HG03469 (cell line): ENCODE measurements at regions not wholly inside any gene's neighbourhood (a gene's known extent, or its start where the extent isn't known, plus 50 kb on each side); places are given as distances from the start of the nearest gene placed in this dataset.

Source experiments
- ATAC-seq: cut with Tn5 transposase; IDR thresholded peaks from one replicate; pipeline ENCODE4 v1.9.1; 2021; ENCODE audit warnings: mild to moderate bottlenecking, moderate library complexity, moderate number of reproducible peaks; ENCODE audit not compliant: unreplicated experiment

DNA sequence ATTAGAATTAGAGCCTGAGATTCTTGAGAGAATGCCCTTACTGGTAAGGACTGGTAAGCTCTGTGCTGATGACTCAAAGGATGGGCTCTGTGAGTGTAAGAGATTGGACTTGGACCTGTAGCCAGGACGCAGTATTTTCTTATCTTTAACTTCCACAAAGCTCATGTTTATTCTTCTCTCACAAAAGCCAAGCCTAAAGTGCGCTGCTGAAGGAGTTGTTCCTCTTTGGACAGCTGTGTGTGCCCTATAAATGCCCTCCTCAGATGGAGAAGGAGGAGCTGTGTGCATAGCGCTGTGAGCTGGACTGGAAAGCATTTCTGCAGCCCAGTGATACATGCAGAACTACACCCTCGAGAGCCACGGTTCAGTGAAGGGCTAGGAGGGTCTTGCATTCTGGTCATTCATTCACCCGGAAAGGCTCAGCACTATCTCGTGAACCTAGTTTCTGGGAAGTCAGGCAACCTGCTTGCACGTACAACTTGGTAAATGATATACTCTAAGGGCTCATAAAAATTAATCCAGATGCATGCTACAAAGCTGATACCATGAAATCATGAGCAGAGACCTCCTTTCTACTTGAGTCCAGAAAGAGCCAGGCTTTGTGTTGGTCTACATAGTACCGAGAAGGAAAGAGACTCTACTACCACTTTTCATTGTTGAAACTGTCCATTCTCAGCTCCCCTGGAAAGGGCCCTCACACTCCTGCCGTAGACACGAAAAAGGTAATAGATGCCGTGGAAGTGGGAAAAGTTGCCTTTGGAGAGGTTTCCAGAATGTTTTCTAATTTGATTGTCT lies 103.0 kb upstream of the TBL1XR1 start:
- ATAC-seq, result peak; percentile 81

DNA sequence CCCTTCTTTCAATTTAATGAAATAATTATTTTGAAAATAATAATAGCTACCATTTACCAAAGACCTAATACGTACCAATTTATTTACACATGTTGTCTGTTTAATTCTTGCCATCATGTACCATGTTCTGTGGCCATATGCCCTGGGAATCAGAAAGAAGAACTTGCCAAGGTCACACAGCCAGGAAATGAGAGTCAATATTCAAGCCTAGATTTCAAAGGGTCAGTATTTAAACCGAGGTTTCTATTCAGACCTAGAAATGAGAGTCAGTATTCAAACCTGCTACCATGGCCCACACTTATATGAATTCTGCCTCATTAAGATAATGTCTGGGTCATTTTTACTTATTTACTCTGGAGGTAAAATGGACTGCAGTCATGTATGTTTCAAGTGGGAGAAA lies 103.6 kb upstream of the TBL1XR1 start:
- no peak for ATAC-seq

DNA sequence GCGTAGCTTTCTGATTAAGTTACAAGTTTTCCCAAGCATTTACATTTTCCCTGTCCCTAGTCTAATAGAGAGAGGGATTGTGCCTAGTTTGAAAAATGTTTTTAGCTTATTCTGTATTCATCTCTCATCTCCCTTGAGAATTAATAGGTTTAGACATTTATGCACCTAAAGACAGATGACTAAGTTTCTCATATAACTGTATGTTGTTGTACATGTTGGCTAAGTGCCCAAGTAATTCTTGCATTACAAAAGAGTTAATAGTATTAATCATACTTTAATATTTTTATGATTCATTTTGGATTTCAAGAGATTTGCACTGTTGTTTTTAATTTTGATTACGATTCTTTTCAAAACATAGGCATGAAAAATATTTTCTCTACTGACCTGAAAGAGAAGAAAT lies 109.0 kb upstream of the TBL1XR1 start:
- ATAC-seq, result no peak

DNA sequence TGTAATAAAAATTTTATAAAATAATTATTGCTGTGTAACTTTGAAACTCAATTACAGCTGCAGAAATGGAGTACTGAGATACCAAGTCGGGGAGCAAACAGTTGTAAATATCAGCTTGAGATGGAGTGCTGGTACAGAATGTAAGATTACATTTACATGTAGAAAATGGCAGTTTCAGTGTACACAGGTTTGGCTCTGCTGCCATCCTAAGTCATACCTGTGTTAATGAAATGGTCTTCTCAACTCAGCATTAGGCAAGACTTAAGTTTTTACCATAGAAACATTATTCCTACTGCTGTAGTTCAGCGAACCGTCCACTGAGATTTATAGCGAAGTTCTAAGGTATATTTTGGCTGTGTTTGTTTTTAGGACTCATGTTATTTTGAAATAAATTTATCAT lies 110.1 kb upstream of the TBL1XR1 start:
- no peak for ATAC-seq

DNA sequence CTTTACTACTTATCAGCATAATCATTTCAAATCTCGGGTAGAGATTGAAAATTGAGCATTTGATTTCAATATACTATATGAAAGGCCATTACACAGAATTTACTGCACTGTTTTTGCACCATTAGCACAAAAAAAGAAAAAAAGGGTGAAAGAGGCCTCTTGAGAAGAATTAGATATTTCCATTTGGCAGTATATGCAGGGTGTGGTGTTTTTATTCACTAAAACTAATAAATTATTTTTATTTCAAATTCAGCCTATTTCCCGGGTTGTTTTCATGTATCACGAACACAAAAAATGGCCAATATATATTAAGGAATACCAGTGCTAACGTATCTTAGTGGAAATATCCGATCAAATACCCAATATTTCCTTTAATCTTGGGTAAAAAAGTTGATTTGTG lies 110.5 kb upstream of the TBL1XR1 start:
- ATAC-seq, result no peak

DNA sequence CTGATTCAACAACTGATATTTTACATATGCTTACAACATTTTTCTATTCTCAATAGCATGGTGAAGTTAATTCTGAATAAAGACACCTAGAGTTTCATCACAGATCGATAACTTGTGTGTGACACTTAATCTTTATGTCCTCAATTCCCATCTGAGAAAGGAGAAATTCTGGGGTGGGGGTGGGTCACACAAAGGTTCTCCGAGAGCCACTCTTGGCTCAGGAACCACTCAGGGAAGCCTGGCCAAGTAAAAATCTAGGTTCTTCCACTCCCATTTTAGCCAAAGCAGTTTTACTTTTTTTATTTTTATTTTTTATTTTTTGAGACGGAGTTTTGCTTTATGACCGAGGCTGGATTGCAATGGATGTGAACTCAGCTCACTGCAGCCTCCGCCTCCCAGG lies 111.0 kb upstream of the TBL1XR1 start:
- no peak for ATAC-seq

DNA sequence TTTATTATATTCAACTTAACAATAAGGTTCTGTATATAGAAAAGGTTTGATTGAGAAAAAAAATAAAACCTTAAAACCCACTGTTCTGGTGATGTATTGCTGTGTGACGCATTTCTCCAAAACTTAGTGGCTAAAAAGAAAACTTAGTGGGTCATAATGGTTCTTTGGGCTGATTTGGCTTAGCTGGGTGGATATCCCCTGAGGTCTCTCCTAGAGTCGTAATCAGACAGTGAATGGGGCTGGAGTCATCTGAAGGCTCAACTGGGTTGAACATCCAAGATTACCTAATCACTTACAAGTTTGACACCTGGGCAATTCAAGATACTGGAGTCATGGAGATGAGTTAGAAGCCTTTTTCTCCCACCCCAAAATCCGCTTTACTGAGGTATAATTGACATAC lies 111.6 kb upstream of the TBL1XR1 start:
- no peak for ATAC-seq

DNA sequence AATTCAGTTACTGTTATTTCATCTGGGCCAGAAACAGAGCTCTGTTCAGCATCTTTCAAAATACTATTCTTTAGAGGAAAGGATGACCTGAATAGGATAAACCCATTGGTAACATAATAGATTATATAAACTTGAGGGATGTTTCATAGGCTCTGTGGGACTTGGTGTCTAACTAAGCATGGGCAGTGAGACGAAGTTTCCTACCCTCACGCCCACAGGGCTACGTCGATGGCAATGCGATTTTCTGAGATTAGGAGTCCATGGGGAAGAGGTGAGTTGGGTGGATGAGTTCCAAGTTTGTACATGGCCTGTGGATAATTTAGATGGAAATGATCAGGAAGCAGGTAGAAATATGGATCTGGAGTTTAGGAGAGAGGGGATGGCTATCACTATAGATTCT lies 115.2 kb upstream of the TBL1XR1 start:
- no peak for ATAC-seq

DNA sequence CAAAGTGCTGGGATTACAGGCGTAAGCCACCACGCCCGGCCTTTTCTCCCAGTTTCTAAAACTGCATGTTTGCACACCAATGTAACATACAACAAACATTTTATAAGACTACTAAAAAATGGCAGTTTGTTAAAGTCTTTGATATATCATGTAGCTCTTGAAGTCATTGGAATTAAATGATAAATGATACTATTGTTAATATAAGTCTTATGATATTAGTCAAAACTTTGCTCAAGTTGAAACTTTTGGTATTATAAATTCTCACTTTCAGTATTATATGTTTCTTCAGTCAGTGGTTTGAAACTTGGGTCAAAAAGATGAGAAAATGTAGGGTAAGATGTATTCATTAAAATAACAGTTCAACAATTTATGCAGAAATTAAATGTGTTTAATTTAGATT lies 117.6 kb upstream of the TBL1XR1 start:
- peak; percentile 55 for ATAC-seq

DNA sequence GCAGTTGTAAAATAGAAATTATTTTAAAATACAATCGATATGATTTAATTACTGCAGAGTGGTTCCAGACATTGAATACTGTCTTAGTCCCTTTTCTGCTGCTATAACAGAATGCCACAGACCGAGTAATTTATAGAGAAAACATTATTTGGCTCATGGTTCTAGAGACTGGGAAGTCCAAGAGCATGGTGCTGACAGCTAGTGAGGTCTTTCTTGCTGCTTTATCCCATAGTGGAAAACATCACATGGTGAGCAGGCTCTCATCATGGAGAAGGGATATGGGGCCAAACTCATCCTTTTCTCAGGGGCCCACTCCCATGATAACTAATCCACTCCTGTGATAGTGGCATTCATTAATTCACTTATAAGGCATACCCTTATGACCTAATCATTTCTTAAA lies 120.0 kb upstream of the TBL1XR1 start:
- ATAC-seq, result no peak

DNA sequence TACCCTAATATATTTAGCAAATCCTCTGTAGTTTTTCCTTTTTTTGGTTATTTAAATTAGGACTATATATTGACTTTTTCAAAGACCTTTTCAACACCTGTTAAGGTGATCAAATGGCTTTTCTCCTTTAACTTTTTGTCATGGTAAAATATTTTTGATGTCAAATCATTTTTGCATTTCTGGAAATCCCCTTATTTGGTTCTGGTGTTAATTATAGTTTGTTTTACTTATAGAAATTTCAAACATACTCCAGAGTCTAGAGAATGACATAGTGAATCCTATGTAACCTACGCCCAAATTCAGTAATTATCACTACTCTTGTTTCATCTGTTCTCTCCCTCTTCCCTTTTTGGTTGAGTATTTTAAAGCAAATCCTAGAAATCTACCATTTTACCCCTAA lies 121.3 kb upstream of the TBL1XR1 start:
- no peak for ATAC-seq

DNA sequence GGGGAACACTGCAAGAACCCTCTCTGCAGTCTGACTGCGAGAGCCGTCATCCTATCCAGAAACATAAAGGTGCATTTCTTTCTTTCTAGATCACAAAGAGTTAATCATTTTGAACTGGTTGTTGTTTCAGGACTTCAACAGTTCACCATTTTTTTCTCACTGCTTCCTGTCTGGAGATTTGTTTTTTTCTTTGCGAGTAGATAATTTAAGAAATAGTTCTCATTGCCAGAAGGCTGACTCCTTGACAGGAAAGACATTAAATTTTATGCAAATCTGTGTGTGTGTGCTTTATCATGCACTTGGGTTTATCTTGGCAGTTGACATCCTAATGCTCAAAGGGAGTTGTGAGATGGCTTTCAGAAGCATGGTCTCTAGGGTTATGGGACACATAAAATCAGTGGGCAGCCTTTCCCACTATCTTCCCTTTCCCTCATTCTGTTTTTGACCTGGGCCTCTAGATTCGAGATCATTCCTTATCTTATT lies 123.5 kb upstream of the TBL1XR1 start:
- peak; percentile 47 for ATAC-seq

DNA sequence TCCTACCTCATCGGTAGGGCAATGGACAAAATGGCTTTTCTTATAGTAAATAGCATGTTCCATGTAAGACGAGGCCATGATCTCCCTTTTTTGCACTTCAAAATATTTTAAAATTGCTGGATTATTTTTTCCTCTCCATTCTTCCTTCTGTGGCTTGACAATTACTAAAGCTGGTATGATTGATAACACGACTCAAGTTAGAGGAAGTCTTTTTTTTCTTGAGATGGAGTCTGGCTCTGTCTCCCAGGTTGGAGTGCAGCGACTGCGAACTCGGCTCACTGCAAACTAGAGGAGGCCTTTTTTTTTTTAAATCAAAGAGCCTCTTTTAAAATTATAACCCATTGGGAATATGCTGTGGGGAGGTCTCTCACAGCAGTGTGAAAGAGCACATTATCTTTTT lies 124.5 kb upstream of the TBL1XR1 start:
- ATAC-seq, result no peak

DNA sequence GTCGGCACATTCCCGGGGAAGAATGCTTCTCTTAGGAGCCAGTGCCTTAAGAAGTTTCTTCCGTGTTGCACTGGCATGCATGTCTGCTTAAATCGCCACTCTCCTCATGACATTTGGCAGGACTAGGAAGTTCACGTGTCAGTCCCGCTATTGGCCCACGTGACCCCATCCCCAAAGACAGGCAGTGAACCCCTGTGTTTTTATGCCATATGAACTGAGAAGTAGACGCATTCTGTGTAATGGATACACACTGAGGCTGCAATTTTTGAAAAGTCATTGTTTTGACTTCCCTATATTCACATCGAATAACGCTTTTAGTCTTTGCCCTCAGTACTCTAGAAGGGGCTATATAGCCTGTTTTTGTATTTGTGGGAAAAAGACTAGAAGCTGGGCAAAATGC lies 125.6 kb upstream of the TBL1XR1 start:
- no peak for ATAC-seq

DNA sequence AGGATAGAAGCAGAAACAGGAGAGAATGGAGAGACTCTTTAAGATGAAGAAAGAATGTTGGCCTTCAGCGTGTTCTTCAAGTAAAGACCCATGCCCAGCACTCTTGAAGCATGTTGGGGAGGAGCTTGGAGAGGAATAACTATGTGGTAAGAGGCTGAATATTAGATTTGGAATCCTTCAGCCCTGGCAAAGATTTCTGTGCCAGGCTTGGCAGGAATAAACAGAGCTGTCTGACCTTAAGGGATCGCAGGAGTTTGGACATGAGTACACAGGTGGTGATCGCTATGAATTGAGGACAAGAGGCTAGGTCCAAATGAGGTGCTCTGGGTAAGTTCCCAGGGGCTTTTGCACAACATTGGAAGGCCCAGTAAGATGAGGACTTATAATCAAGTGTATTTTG lies 132.6 kb upstream of the TBL1XR1 start:
- no peak for ATAC-seq

DNA sequence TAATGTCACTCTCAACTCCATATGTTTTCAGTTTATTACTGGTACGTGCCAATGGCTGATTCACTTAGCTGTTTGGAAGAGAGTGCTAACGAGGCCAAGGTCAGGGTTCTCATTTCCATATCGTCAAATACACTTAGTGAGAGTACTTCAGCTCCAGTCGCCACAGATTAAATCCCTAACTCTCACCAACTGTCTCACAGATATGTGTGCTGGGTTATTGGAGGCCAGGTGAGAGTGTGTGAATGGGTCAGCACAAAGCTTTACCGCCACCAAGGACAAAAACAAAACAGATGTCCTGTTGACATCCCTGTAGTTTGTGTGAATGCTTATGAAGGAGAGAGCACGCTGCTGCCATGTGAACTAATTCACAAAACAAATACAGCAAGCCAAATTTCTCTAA lies 133.5 kb upstream of the TBL1XR1 start:
- ATAC-seq, result no peak

DNA sequence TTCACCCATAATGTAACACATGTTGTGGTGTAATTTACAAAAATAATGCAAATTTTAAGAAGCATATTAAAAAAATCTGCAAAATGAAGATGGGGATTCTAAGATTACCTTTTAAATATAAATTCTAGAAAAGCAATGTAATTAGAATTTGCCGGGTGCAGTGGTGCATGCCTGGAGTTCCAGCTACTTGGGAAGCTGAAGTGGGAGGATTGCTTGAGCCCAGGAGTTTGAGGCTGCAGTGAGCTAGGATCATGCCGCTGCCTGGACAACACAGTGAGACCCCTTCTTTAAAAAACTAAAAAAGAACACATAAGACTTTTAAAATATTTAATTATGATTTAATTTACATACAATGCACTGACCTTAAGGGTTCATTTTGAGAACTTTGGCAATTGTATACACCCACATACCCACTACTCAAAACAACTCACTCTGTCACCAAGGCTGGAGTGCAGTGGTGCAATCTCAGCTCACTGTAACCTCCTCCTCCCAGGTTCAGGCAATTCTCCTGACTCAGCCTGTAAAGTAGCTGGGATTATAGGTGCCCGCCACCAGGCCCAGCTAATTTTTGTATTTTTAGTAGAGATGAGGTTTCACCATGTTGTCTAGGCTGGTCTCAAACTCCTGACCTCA lies 134.0 kb upstream of the TBL1XR1 start:
- ATAC-seq, result no peak

DNA sequence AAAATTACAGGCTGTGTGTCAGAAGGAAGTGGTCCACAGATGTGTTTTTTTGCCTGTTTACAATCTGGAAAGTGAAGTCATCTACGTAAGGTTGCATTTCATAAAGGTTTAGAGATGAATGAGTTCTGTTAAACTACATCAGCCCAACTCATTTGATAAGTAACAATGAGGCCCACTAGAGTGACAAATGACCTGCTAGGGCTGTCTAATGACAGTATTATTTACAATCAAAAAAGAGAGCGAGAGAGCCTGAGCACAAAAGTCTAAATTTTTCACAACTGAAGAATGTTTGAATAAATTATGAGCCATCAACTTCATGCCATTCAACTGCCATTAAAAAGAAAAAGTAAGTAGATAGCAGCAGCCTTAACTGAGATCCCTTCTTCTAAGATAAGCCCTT lies 135.7 kb upstream of the TBL1XR1 start:
- ATAC-seq, result no peak

DNA sequence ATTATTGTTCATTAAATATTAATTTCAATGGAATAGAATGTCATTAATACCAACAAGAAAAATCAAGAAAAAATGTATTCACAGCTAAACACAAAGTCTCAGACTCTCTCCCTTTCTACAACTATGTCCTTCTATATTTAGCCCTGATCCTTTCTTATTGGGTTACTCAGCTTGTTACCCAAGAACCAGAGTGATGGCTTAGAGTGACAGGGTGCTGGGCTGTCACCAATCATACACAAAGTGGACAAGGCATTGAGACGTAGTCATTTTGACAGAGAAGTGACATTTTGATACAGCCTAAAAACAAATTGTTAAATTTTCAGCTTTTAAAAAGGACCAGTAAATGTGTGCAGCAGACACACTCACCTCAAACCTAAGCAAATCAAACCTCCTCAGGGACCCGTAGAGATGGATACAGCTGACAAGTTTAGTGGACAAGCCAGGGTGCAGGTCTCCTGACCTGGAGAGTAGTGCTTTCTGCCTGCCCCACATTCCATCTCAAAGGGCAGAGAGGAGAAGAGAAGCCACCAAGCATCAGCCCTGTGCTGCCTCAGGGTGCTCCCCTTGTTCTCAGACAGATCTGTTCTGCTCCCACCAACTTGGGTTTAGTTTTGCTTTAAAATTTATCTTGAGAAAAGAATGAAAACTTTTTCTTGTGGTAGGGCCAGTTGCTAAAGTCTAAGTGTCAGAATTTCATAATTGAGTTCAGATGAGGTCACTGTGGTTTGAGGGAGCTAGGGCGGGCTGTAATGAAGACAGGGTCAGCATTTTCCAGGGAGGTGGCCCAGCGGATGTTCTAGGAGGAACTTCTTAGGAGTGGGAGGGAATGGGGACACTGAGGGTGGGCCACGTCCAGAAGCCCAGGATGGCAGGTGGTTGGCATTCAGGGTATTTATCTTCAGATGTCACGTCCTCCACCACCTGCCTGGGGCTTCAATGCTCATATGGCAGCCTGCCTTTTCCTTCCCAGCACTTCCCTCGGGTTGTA lies 136.5 kb upstream of the TBL1XR1 start:
- ATAC-seq, result no peak

DNA sequence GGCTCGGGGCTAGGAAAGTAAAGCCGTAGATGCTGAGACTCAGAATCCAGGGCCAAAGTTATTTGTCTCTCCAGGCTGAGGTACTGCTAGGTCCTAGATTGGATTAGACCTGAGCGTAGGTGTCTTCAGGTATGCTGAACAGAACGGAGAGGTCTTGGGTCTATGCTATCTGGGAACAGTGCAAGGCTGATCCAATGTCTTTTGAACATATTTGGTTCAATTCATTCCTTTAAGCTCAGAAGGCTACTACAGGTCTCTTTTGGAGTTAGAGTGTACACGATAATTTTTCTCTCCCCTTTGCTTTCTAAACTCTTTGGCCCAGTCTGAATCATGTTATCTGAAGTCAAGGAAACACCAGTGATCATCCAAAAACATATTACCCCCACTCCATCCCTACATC lies 137.5 kb upstream of the TBL1XR1 start:
- no peak for ATAC-seq

DNA sequence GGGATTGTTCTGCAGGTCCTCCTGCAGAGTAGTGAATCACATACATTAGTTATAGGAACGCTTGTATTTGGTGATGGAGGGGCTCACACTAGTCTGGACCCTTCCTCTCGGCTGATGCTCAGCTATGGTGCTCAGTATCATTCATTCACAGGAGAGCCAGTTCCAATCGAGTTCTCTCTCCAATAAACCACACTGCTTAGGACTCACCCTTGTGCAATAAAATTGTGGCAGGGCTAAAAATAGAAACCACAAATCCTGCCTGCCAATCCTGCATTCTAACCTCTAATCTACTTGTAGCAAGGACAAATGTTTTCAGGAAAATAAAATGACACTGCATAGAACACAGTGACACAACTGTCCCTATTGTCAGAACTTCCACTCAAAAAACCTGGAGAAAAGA lies 138.4 kb upstream of the TBL1XR1 start:
- no peak for ATAC-seq
